HG03159 (cell line): ENCODE measurements at regions not wholly inside any gene's neighbourhood (a gene's known extent, or its start where the extent isn't known, plus 50 kb on each side); places are given as distances from the start of the nearest gene placed in this dataset.
"Not testable (repeated sequence)": the region's sequence is repeated elsewhere in the genome, so short reads cannot be mapped to it uniquely, and the experiment has no call there.

ENCODE experiments used
- ATAC-seq: cut with Tn5 transposase; IDR thresholded peaks from one replicate; pipeline ENCODE4 v1.9.1; 2021; ENCODE audit warnings: mild to moderate bottlenecking, moderate library complexity; ENCODE audit not compliant: unreplicated experiment

DNA sequence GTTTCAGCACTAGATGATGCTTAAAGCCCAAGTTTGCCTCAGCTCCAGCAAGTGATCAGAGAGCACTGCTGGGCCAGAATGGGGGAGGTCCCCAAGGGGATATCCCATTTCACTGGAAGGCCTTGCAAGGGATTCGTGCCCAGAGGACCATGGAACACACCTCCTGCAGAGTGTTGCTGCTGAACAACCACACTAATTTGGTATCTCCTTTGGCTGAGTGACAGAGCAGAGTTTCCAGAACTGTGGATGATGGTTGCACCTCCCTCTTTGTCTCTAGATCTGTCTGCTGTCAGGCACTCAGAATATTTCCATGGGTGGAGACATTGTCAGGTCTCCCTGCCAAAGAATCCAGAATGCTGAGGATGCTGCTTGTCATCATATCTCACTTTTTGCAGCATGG lies 484.8 kb upstream of the NETO1 start:
- ATAC-seq, result no peak

DNA sequence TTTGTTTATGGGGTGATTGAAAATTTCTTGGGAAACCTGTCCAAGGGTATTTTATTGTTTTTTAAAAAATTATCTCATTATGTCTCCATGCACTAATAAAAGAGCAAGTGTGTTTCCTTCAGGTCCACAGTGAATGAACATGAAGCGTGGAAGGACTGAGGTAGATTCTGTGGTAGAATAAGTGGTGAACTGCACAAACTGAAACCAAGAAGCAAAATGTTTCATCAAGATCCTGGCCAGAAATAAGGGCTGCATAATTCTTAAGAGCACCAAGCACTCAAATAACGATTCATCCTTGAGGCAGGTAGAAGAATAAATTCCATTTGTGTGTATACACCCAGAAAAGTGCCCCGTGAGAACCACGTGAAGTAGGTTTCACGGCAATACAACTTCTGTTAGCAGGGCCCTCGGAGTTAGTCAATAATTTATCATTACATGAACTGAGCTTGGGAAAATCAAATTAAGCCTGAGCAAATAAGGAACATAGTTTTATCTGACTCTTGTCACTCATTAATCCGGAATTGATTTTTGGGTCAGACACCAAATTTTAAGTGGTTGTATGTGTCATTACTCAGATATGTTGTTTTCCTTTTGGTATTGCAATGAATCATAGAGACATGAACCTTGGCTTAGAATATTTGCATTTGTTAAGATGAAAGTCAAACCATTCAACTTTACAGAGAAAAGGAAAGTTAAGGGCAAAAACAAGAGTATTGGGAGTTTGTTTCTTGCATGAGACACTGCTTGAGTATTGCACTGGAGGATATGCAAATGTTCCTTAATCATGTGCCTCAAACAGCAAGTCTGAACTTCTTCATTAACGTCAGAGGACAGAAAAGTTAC lies 472.6 kb upstream of the NETO1 start:
- ATAC-seq, result no peak

DNA sequence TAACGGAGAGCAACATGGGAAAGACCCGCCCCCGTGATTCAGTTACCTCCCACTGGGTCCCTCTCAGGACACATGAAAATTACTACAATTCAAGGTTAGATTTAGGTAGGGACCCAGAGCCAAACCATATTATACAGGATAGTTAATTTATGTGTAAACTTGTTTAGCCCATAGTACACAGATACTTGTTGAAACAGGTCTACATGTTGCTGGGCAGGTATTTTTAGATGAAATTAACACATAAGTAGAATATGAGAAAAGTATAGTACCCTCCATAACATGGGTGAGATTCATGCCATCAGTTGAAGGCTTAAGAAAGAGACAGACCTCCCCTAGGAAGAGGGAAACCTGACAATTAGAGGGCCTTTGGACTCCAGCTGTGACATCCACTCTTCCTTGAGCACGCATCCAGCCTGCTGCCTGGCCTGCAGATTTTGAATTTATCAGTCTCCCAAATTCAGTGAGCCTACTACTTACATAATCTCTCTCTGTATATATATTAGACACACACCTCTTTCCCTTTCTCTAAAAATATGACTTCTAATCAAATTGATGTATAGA lies 463.5 kb upstream of the NETO1 start:
- no peak for ATAC-seq

DNA sequence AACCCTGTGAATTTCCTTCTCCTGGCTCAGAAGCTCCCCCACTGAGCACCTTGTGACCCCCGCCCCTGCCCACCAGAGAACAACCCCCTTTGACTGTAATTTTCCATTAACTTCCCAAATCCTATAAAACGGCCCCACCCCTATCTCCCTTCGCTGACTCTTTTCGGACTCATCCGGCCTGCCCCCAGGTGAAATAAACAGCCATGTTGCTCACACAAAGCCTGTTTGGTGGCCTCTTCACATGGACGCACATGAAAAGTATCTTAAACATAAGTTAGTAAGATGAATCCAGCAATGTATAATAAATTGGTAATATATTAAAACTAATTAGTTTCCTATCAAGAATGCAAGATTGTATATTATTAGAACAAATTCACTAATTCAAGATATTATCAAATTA lies 462.3 kb upstream of the NETO1 start:
- ATAC-seq, result not testable (repeated sequence)

DNA sequence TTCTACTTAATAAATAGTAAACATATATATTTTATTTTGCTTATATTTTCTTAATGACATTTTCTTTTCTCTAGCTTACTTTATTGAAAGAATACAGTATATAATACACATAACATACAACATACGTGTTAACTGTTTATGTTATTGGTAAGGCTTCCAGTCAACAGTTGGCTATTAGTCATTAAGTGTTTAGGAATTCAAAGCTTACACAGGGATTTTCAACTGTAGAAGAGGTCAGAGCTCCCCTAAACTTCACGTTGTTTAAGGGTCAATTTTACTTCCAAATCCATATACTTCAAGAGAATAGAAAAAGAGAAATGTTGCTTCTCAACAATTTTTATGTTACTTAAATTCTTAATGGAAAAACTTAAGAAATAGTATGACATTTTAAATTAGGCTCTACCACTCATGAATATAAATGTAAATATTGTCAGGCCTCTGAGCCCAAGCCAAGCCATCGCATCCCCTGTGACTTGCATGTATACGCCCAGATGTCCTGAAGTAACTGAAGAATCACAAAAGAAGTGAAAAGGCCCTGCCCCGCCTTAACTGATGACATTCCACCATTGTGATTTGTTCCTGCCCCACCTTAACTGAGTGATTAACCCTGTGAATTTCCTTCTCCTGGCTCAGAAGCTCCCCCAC lies 456.5 kb upstream of the NETO1 start:
- ATAC-seq, result not testable (repeated sequence)

DNA sequence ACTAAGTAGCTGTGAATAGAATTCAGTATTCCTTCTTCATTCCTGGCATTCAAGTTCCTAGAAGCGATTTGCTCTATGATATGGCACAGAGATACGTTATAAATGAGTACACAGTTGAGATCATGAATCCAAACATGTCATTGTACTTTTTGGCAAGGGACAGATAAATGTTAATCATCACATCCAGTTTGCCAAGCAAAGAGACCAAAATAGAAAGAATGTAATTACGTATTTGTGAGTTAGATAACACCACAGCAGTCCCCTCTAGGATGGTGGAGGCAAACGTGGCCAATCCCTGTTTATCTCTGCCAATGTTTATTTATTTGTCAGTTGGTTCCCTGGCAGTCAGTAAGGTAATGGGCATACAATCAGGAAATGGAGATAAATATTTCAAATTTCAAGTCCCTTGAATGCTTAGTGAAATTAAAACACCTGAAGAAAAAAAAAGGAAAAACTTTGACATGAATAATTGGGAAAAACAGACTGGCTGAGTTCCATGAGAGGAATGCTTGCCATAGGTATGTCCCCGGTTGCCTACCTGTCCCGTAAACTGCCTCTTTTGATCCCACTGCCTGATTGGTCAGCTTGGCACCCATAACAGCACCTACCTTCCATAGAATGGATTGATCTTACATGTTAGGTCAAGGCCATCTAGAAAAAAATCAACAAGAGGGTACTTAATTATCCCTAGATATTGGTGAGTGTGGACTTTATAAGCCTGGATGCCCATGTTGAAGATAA lies 451.1 kb upstream of the NETO1 start:
- ATAC-seq, result no peak

DNA sequence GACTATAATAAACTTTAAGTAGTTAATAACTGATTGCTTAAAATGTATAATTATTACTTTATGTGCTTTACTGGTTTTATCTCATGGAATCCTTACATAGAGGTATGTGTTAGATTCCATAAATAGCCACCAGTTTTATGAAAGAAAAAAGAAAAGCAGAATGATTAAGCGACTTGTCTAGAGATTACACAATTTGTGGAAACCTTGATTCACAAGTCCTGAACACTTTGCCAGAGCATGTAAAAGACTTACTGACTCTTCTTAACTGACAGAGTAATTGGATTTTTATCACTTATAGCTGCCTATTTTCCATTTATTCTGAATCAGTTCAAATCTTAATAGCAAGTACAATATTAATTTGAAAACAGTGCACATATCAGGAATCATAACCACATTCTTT lies 448.7 kb upstream of the NETO1 start:
- ATAC-seq, result no peak

DNA sequence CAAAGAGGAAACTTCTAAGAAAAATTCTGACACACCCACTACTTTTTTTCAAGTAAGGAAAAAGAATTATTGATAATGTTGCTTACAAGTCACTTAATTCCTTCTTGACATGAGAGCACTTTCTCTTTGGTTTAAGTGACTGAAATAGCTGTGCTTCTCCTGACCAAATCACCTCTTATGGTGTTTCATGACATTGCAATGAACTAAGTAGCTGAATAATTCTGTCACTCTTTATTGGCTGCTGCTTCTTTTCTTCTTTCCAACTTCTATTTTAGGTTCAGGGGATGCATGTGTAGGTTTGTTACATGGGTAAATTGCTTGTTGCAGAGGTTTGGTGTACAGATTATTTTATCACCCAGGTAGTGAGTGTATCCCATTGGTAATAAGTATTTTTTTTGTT lies 447.6 kb upstream of the NETO1 start:
- no peak for ATAC-seq

DNA sequence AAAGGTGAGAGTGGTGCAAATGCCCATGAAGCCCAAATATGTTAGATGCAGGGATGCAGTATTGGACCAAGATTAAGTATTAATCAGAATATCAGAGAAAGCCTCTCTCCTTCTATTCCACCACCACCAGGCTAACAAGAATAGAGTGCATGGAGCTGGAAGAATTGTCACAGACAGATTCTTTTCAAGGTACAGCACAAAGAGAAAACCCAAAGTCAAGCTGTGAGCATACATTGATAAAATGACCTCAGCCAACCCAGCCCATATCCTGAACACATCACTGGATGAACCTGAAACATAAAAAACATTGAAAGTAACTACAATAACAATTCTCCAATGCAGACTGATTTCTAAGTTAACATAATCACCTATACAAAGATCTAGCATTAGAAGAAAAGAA lies 445.7 kb upstream of the NETO1 start:
- no peak for ATAC-seq

DNA sequence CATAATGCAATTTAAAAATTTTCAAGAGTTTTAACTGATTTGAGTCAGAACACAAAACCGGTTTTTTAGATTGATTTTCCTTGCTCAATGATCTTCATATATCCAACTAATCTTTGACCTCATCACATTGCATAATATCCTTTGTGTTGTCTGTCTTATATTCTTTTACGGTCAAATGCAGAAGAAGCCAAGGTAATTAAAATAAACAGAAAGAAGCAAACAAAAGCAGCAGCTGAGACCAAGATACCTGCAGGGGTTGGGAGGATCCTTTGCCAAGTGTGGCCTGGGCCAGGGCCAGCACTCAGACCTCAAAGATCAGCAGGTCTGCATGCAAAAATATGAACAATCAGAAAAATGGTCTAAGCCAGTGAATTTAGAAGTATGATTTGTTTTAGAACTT lies 428.9 kb upstream of the NETO1 start:
- no peak for ATAC-seq

DNA sequence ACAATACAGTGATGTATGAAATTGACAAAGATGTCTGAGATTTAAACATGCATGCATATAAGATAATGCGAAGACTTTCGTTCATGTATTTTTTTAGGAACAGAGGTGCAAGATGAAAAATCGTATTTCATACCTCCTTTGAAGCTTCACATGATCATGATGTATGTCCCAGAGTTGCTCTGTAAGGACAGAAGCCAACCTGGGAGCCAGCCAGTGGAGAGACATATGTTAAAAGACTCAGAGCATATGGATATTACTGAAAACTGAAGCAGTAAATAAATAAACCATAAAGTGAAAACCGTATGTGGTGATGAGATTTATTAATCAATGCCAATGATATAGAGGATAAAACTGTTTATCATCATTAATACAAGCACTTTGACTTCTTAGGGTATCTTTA lies 424.4 kb upstream of the NETO1 start:
- no peak for ATAC-seq

DNA sequence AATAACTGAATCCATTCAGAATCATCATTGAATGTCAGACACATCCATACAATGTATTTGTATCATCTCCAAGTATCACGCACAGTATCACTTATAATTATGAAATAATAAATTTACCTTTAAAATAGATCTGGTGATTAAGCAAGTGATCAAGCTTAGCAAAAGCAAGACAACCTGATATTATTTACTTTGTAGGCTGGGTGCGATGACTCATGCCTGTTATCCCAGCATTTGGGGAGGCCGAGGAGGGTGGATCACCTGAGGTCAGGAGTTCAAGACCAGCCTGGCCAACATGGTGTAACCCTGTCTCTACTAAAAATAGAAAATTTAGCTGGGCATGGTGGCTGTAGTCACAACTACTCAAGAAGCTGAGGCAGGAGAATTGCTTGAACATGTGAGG lies 421.0 kb upstream of the NETO1 start:
- ATAC-seq, result no peak

DNA sequence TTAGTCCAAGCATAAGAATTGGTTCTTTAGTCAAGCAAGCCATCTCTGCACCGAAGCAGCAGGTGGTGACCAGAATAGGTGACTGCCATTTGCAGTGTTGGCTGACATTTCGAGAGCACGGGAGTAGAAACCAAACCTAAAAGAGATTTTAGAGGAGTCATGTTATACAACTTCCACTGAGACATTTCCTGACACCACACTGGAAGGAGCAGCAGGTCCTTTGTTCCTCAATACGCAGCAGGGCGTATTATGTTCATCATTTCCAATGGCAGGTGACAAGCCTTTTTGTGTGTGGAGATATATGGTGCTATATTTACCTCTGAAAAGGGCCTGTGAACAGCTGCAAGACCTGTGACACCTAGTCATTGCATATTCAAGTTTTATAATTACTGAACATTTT lies 418.8 kb upstream of the NETO1 start:
- no peak for ATAC-seq

DNA sequence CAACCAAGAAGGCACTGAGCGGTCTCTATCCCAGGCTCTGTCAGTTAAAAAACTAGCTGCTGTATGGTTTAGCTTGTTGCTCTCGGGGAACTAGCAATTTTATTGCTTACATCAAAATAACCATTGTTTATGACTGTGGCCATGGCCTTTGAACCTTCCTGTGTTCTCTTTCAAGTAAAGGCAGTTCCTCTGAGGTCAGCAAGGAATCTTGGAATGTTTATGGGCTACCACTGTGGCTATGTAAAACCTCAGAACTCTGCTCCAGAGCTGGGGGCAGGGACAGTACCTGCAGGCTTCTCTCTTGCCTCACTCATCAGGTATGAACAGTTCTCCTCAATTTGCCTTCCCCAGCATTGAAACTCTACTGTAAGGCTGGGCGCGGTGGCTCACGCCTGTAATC lies 416.0 kb upstream of the NETO1 start:
- ATAC-seq, result no peak

DNA sequence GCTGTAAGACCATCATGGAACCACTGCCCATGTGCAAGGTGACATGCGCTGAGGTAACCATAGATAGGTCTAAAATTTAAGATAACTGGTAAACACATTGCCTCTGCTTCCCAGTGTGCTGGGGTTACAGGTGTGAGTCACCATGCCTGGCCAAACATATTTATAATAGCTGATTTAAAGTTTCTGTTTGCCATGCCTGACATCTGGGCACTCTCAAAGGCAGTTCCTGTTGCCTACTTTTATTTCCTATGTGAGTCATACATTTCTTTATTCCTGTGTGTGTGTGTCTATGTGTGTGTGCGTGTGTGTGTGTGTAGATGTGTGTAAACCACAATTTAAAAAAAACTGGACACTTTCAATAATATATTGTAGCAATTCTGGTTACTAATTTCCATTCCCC lies 415.2 kb upstream of the NETO1 start:
- ATAC-seq, result no peak

DNA sequence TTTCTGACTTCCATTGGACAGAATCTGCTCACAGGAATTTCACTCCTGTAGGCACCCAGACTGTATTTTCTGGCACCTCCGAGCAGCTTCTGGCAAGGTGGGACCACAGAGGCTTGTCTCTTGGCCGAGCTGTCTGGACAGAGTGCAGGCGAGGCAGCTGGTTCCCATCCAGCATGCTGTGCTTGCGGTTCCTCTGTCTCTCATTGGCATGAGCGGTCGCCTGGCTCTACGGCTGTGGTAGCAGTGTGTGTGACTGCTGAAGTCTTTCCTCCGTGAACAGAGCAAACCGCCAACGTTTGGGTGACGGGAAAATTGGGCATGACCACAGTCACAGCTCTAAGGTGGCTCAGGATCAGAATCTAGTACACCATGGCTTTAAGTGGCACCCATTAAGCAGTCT lies 411.7 kb upstream of the NETO1 start:
- no peak for ATAC-seq

DNA sequence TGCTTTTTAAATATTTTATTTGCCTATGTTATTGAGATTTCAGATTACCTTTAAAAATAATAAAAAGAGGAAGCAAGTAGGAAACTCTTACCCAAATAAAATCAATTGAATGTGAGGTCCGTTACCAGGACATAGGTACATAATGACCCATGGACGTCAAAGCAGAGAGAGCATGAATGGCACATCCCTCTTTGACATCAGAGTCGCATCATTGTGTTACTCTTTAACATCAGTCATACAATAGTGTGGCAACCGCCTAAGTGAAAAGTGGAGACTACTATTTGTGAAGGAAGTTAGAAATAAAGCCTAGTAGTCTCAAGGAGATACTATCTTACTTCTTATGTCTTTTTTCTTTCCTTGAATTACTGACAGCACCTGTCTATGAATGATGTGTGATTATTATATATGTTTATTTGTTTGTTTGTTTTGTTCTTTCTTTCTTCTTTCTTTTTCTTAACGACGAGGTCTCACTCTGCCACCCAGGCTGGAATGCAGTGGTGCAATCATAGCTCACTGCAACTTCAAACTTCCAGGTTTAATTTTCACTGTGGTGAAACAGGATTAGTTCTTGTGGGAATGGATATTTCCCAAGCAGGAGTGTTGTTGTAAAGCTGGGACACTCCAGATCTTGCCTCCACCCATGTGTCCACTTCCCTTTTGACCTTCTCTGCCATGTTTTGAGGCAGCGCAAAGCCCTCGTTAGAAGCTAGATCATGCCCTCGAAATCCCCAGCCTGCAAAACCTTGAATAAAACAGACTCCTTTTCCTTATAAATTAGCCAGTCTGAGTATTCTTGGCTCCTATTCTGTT lies 407.2 kb upstream of the NETO1 start:
- no peak for ATAC-seq

DNA sequence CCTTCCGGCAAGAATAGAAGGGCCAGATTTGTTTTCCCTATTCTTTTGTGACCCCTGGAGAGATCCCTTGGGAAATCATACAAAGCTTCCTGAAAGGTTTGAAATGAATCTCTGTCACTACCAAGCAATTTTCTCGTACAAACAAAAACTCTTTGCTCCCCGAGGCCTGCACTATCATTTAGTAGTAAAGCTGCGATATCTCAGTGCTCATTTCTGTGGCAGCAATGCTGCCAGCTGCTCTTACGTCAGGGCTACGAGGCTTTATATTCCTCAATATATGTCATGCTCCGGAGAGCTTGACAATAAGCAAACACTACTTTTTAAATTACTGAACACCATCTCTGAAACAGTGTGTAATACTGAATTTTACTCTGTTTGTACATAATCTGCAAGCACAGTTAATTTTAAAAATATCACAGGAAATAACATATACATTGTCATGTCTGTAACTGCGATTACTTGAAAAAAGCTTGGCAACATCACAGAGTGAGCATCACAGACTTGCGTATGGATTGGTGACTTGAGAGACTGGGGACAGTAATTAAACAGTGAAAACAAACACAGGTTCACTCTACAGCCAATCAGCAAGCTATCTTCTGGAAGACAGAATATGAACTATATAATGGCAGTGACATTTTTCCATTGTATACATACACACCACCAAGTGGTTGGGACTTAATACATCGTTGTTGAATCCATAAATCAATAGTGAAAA lies 403.3 kb upstream of the NETO1 start:
- ATAC-seq, result no peak

DNA sequence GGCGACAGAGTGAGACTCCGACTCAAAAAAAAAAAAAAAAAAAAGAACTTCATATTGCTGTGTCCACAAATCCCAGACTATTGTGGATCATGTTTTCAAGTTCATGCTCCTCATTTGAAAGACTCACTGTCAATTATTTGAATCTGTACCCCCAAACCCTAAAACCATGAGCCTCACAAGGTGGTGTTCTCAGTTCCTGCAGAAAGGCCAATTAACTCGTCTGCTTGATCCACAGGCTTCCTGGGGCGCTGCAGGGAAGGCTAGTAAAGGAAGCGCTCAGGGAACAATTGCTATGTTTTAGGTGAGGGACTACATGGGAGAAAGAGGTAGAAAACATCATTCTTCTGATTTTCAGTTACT lies 396.8 kb upstream of the NETO1 start:
- no peak for ATAC-seq

DNA sequence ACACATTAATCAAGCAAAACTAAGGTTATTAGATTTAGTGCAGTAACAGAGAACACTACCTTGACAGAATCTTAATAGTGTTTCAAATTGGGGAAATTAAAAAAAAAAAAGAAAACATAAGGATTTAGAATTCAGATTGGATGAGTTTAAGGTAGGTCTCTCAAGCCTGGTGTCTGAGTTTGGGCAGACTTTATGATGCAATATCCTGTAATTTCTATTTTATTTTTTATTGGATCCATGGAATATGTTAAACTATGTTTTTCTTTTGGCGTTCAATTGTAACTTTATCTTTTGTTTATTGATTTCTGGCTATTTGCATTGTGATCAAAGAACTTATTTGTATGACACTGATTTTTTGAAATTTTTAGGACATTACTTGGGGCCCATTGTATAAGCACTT lies 394.1 kb upstream of the NETO1 start:
- no peak for ATAC-seq
